ENCODE measurements at regions not wholly inside any gene's neighbourhood (a gene's known extent, or its start where the extent isn't known, plus 50 kb on each side); places are given as distances from the start of the nearest gene placed in this dataset.

DNA sequence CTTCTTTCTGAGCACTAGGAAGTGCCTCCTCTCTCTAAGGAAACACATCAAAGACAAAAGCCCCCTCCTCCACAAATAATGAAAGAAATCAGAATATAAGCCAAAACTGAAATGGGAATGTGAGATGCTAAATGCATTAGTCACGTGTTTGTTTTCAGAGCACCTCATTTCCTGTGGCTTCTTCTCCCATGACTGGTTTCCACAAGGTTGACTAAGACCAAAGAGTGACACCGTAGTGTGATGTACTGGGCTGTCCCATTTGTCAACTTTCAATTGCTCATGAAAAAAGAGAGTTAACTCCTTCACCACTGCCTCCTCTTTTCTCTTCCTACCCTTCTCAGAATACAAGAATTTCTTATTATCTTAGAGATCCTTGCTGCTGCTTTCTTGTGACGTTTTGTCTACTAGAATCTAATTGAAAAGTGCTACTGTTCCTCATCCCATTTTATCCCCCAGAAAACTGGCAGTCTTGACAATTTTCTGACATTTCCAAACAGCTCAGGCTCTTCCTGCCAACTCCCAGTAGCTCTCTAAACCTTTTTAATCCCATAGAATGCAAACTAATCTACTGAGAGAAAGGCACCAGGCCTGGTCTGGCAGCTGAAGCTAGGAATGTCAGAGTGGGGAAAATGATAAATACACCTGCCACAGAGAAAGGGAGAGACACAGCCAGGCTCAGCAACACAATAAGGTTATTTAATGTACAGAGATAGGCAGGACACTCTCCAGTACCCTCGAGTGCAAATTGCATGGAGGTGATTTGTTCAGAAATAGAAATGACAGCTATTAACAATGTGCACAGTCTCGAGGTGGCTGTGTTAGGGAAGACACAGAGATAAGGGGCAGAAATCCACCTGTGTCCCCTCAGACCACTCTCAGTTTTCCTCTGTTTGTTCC, 671.7 kb upstream of the NRSN1 start:
- H3K27ac ChIP-seq, result no peak overlapping the region
- no peaks in the 10 kb centered on the region for H3K36me3 ChIP-seq
- DNase-seq (no peak), ATAC-seq (no peak)
- no peaks in the 10 kb centered on the region for H3K9me3 ChIP-seq
- intact Hi-C loops (cut with DNase I), result no loop called here
- 50 to 53% methylated on average over 5 of the region's 5 CpGs for WGBS, 2 donors
- no peaks in the 10 kb centered on the region for H3K4me1 ChIP-seq
- TF ChIP-seq, protein P1, sequence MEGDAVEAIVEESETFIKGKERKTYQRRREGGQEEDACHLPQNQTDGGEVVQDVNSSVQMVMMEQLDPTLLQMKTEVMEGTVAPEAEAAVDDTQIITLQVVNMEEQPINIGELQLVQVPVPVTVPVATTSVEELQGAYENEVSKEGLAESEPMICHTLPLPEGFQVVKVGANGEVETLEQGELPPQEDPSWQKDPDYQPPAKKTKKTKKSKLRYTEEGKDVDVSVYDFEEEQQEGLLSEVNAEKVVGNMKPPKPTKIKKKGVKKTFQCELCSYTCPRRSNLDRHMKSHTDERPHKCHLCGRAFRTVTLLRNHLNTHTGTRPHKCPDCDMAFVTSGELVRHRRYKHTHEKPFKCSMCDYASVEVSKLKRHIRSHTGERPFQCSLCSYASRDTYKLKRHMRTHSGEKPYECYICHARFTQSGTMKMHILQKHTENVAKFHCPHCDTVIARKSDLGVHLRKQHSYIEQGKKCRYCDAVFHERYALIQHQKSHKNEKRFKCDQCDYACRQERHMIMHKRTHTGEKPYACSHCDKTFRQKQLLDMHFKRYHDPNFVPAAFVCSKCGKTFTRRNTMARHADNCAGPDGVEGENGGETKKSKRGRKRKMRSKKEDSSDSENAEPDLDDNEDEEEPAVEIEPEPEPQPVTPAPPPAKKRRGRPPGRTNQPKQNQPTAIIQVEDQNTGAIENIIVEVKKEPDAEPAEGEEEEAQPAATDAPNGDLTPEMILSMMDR (IDR thresholded peaks at IDR 0.05), result no peak
- no peaks in the 10 kb centered on the region for H3K27me3 ChIP-seq
- no peak overlapping the region for H3K4me3 ChIP-seq

- Histone ChIP-seq H3K36me3 (no peaks in the 10 kb centered on the region), H3K4me1 (no peaks in the 10 kb centered on the region), H3K4me3 (no peak overlapping the region), H3K27me3 (no peaks in the 10 kb centered on the region), H3K27ac (no peak overlapping the region), H3K9me3 (no peaks in the 10 kb centered on the region)
- ATAC-seq (no peak), DNase-seq (no peak)
- WGBS, 2 donors, result 88 to 91% methylated on average over 2 of the region's 2 CpGs
- intact Hi-C loops (cut with DNase I), result no loop called here
- TF ChIP-seq, protein P1 (IDR thresholded peaks at IDR 0.05), result no peak
These were observed 670.3 kb upstream of the NRSN1 start for GRCh38 chr6:23455754-23456153.

DNA sequence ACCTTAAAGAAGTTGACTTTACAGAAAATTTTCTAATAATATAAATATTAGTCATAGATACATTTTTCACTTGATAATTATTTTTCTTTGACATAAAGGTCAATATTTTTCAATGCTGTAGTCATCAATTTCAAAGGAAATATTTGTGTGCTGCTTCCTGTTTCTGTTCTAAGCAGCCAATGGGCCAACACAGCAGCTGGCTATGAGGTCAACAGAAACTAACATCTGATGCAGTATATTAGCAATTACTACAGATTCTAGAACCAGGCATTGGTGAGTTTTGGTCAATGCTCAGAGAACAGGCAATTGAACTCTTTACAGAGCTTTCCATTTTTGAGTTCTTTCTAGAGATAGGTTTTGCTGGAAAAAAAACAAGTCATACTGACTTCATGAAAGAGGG, 669.6 kb upstream of the NRSN1 start:
- H3K27me3 ChIP-seq, result no peaks in the 10 kb centered on the region
- TF ChIP-seq, protein P1 (IDR thresholded peaks at IDR 0.05), result no peak
- no peaks in the 10 kb centered on the region for H3K4me1 ChIP-seq
- DNase-seq, result no peak
- H3K4me3 ChIP-seq, result no peak overlapping the region
- intact Hi-C loops (cut with DNase I), result no loop called here
- no peak for ATAC-seq
- H3K36me3 ChIP-seq, result no peaks in the 10 kb centered on the region
- no peaks in the 10 kb centered on the region for H3K9me3 ChIP-seq
- H3K27ac ChIP-seq, result no peak overlapping the region

DNA sequence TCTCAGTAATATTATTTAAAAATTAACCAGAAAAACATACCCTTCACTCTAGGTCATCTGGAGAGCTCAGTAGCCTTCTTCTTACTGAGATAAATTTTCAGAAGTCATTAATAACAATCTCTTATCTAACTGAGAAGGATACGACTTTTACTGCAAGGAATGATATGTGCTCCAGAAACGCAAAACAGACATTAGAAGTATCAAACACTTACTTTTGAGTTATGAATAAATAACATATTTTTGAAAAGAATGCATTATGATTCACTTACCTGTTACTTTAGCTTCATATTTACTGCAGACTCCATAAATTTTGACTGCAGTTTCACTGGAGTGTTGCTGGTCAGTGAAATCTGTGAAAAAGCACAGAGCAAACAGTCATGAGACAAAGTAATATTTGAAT, 668.7 kb upstream of the NRSN1 start:
- TF ChIP-seq, protein P1 (IDR thresholded peaks at IDR 0.05), result no peak
- Histone ChIP-seq H3K4me3 (no peak overlapping the region), H3K4me1 (no peaks in the 10 kb centered on the region), H3K27ac (no peak overlapping the region), H3K27me3 (no peaks in the 10 kb centered on the region), H3K36me3 (no peaks in the 10 kb centered on the region), H3K9me3 (peaks cover 0 to 5% (median 0%) of the 10 kb centered on the region in 11 donors)
- 82 to 84% methylated on average over 2 of the region's 2 CpGs for WGBS, 2 donors
- intact Hi-C loops (cut with DNase I), result no loop called here
- no peak for ATAC-seq
- no peak for DNase-seq
